HCT116 (cell line): ENCODE measurements at regions not wholly inside any gene's neighbourhood (a gene's known extent, or its start where the extent isn't known, plus 50 kb on each side); places are given as distances from the start of the nearest gene placed in this dataset.

Experiments
- ATAC-seq: fragments of 200-7000 bp; cut with Tn5 transposase; 2 replicates; pipeline ENCODE4 v1.9.1; 2020; ENCODE audit warnings: mild to moderate bottlenecking, moderate library complexity
- BruUV-seq: library from RNA; stranded (reverse); fragments of 400-500 nt; replicated peaks from 2 replicates; lab custom pipeline; 2021; lab: Mats Ljungman, UMichigan
- CTCF ChIA-PET: fragments of 300-600 bp; sonication (Branson Sonifier 250); formaldehyde crosslinking; loops from one replicate; lab custom pipeline; 2021; ENCODE audit warnings: antibody characterized with exemption; lab: Charles Lee
- POLR2A ChIA-PET: fragments of 300-600, 350-600 bp; sonication (Branson Sonifier 250); formaldehyde crosslinking; loops from one replicate; lab custom pipeline; 2021; ENCODE audit warnings: antibody characterized with exemption; lab: Charles Lee
- RAD21 ChIA-PET, 2 experiments: fragments of 300-600 bp; sonication (Branson Sonifier 250); formaldehyde crosslinking; loops; one replicate each; lab custom pipeline; 2023; ENCODE audit warnings: low total read pairs in 2 of 2; ENCODE audit not compliant: uncharacterized antibody in 2 of 2, unreplicated experiment in 2 of 2, low non-redundant PET in 1 of 2; lab: Charles Lee
- DNase-seq: peaks from one replicate; pipeline ENCODE4 v3.0.0-alpha.2; 2010; ENCODE audit warnings: low read depth, low spot score
- H2AFZ ChIP-seq: fragments of 200-600 bp; shearing (Covaris generic), sonication (generic); 2 replicates; pipeline ENCODE4 v1.6.1; 2017; ENCODE audit warnings: low read depth, mixed run types, mixed read lengths, antibody characterized with exemption, low read length; ENCODE audit not compliant: poor library complexity, severe bottlenecking
- H3K27ac ChIP-seq: 2 replicates; pipeline ENCODE4 v1.5.1; 2012; ENCODE audit warnings: low read depth, low read length
- H3K27me3 ChIP-seq: fragments of 200-600 bp; sonication (generic); 2 replicates; pipeline ENCODE4 v1.6.1; 2016; ENCODE audit warnings: mixed run types, low read length, mixed read lengths; ENCODE audit not compliant: insufficient read depth
- H3K36me3 ChIP-seq, 2 experiments: fragments of 200-500 bp in 1 of 2; fragments of 200-600 bp in 1 of 2; sonication (Bioruptor generic) in 1 of 2; sonication (generic) in 1 of 2; 2 replicates each; pipeline versions ENCODE4 v1.5.1 to v1.6.1; 2014 to 2016; ENCODE audit warnings: low read length in 2 of 2, inconsistent platforms in 1 of 2, mixed read lengths in 1 of 2, mixed run types in 1 of 2; ENCODE audit not compliant: insufficient read depth in 2 of 2, control insufficient read depth in 1 of 2
- H3K4me1 ChIP-seq, 2 experiments: fragments of 200-600 bp in 1 of 2; sonication (generic) in 1 of 2; 2 replicates each; pipeline versions ENCODE4 v1.5.1 to v1.6.1; 2012 to 2017; ENCODE audit warnings: low read length in 2 of 2, inconsistent platforms in 1 of 2, mild to moderate bottlenecking in 1 of 2, mixed read lengths in 1 of 2, mixed run types in 1 of 2, moderate library complexity in 1 of 2; ENCODE audit not compliant: insufficient read depth in 2 of 2, control insufficient read depth in 1 of 2
- H3K4me2 ChIP-seq: fragments of 200-600 bp; sonication (generic); 2 replicates; pipeline ENCODE4 v1.6.1; 2017; ENCODE audit warnings: mixed run types, low read length, mixed read lengths
- H3K4me3 ChIP-seq, 2 experiments: fragments of 200-600 bp in 1 of 2; sonication (generic) in 1 of 2; replicated peaks in 1 of 2; 2 replicates each; pipeline ENCODE4 v1.5.1; 2011 to 2016; ENCODE audit warnings: low read length in 2 of 2, control low read depth in 1 of 2, low read depth in 1 of 2, mild to moderate bottlenecking in 1 of 2, mixed read lengths in 1 of 2, mixed run types in 1 of 2
- H3K79me2 ChIP-seq: fragments of 200-600 bp; sonication (generic); 2 replicates; pipeline ENCODE4 v1.6.1; 2017; ENCODE audit warnings: mild to moderate bottlenecking, mixed run types, low read length, moderate library complexity, mixed read lengths; ENCODE audit not compliant: insufficient read depth
- H3K9ac ChIP-seq: fragments of 200-600 bp; sonication (generic); 2 replicates; pipeline ENCODE4 v1.6.1; 2016; ENCODE audit warnings: low read length, mixed read lengths
- H3K9me2 ChIP-seq: fragments of 200-600 bp; sonication (generic), shearing (Covaris generic); 2 replicates; pipeline ENCODE4 v1.6.1; 2017; ENCODE audit warnings: mixed run types, mild to moderate bottlenecking, moderate library complexity; ENCODE audit not compliant: insufficient read depth
- H3K9me3 ChIP-seq, 2 experiments: fragments of 200-500 bp in 1 of 2; fragments of 200-600 bp in 1 of 2; sonication (Bioruptor generic) in 1 of 2; sonication (generic) in 1 of 2; 2 replicates each; pipeline ENCODE4 v1.6.1; 2014 to 2017; ENCODE audit warnings: low read length in 2 of 2, mixed read lengths in 2 of 2, inconsistent platforms in 1 of 2, low read depth in 1 of 2, mild to moderate bottlenecking in 1 of 2, mixed run types in 1 of 2, moderate library complexity in 1 of 2; ENCODE audit not compliant: control insufficient read depth in 1 of 2, insufficient read depth in 1 of 2
- H4K20me1 ChIP-seq: fragments of 200-600 bp; sonication (generic), shearing (Covaris generic); 2 replicates; pipeline ENCODE4 v1.6.1; 2017; ENCODE audit warnings: mixed run types, mild to moderate bottlenecking, moderate library complexity; ENCODE audit not compliant: insufficient read depth
- CBX3 ChIP-seq: IDR thresholded peaks from 2 replicates; pipeline ENCODE4 v1.6.1; 2012; ENCODE audit warnings: low read depth
- CEBPB ChIP-seq: IDR thresholded peaks from 2 replicates; pipeline ENCODE4 v1.6.1; 2012; ENCODE audit warnings: low read depth
- EGR1 ChIP-seq: IDR thresholded peaks from 2 replicates; pipeline ENCODE4 v1.6.1; 2012; ENCODE audit warnings: low read depth
- EZH2 ChIP-seq: fragments of 200-600 bp; sonication (generic); IDR thresholded peaks from 2 replicates; pipeline ENCODE4 v1.6.1; 2017; ENCODE audit warnings: antibody characterized with exemption, mixed run types
- SIN3A ChIP-seq: IDR thresholded peaks from 2 replicates; pipeline ENCODE4 v1.6.1; 2012; ENCODE audit warnings: low read depth
- SRF ChIP-seq: IDR thresholded peaks from 2 replicates; pipeline ENCODE4 v1.6.1; 2012; ENCODE audit warnings: low read depth
- ZFX ChIP-seq: fragments of 450-650 bp; IDR thresholded peaks from 2 replicates; pipeline ENCODE4 v1.6.1; 2017
- intact Hi-C: fragments of 100-400 bp; cut with micrococcal nuclease; formaldehyde crosslinking; loops from 2 replicates; pipeline ENCODE4 v1.10.0; 2022

- Histone ChIP-seq H3K27ac (no peak overlapping the region), H3K36me3 (no peaks in the 10 kb centered on the region), H3K9ac (no peak overlapping the region), H3K9me3 (no peaks in the 10 kb centered on the region), H3K79me2 (no peaks in the 10 kb centered on the region), H3K27me3 (no peaks in the 10 kb centered on the region), H2AFZ (no peak overlapping the region), H3K4me1 (no peaks in the 10 kb centered on the region), H3K4me3 (no peak overlapping the region), H3K9me2 (no peaks in the 10 kb centered on the region), H4K20me1 (no peaks in the 10 kb centered on the region), H3K4me2 (no peak overlapping the region)
- no TSS peak for BruUV-seq
- DNase-seq, result no peak
- intact Hi-C loops, result no loop called here
- ChIA-PET CTCF (no interaction called here), POLR2A (no interaction called here), RAD21 (no interaction called here)
- TF ChIP-seq CBX3 (no peak), EGR1 (no peak), EZH2 (no peak), ZFX (no peak)
- ATAC-seq, result no peak
Observed at GRCh38 chr10:88070080-88070880, 206.9 kb downstream of the PTEN start.

GRCh38 chr10:88071879-88072278 lies 208.5 kb downstream of the PTEN start:
- intact Hi-C loops, result no loop called here
- H3K36me3 ChIP-seq, result no peaks in the 10 kb centered on the region
- no peak overlapping the region for H2AFZ ChIP-seq
- H3K4me3 ChIP-seq, result no peak overlapping the region
- H3K4me2 ChIP-seq, result no peak overlapping the region
- no peak overlapping the region for H3K27ac ChIP-seq
- H3K9ac ChIP-seq, result no peak overlapping the region
- H3K4me1 ChIP-seq, result no peaks in the 10 kb centered on the region
- H3K9me2 ChIP-seq, result no peaks in the 10 kb centered on the region
- H3K27me3 ChIP-seq, result no peaks in the 10 kb centered on the region
- no peaks in the 10 kb centered on the region for H3K9me3 ChIP-seq
- no peak for TF ChIP-seq CEBPB
- TF ChIP-seq SRF, result no peak
- no peak for TF ChIP-seq SIN3A
- TF ChIP-seq, all 23 proteins: peak for 0
- POLR2A ChIA-PET, result no interaction called here
- Histone ChIP-seq H3K79me2 (no peaks in the 10 kb centered on the region), H4K20me1 (no peaks in the 10 kb centered on the region)
- CTCF ChIA-PET, result no interaction called here
- DNase-seq (no peak), ATAC-seq (no peak)
- RAD21 ChIA-PET, result no interaction called here
- no TSS peak for BruUV-seq
